ENCODE measurements at regions not wholly inside any gene's neighbourhood (a gene's known extent, or its start where the extent isn't known, plus 50 kb on each side); places are given as distances from the start of the nearest gene placed in this dataset.
"Not testable (repeated sequence)": the region's sequence is repeated elsewhere in the genome, so short reads cannot be mapped to it uniquely, and the experiment has no call there.

DNA sequence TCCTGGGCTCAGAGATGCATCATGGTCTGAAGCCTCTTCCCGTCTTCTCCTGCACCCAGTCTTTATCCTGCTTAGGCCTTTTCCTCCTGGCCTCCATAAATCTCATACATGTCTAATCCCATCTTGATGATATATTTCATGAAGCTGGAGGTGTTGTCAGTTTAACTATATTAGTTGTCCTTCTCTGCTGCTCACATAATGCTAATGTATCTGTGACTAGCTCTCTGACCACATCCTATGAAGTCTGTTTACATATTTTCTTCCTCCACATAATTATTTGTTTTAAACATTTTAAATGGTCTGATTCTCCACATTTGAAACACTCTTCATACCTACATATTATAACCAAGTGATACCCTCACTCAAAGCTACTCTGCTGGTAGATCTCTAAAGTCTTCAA is 315.2 kb upstream of the RND3 start:
- in situ Hi-C loops (cut with MboI; ENCODE audit: low sequenced_read_pairs, unreplicated experiment), result no loop called here
- TF ChIP-seq, protein P1, sequence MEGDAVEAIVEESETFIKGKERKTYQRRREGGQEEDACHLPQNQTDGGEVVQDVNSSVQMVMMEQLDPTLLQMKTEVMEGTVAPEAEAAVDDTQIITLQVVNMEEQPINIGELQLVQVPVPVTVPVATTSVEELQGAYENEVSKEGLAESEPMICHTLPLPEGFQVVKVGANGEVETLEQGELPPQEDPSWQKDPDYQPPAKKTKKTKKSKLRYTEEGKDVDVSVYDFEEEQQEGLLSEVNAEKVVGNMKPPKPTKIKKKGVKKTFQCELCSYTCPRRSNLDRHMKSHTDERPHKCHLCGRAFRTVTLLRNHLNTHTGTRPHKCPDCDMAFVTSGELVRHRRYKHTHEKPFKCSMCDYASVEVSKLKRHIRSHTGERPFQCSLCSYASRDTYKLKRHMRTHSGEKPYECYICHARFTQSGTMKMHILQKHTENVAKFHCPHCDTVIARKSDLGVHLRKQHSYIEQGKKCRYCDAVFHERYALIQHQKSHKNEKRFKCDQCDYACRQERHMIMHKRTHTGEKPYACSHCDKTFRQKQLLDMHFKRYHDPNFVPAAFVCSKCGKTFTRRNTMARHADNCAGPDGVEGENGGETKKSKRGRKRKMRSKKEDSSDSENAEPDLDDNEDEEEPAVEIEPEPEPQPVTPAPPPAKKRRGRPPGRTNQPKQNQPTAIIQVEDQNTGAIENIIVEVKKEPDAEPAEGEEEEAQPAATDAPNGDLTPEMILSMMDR (IDR thresholded peaks at IDR 0.05; ENCODE audit: borderline replicate concordance, control extremely low read depth, extremely low read depth, insufficient read depth, missing control alignments), result no peak
- DNase-seq (ENCODE audit: low spot score), result no peak

DNA sequence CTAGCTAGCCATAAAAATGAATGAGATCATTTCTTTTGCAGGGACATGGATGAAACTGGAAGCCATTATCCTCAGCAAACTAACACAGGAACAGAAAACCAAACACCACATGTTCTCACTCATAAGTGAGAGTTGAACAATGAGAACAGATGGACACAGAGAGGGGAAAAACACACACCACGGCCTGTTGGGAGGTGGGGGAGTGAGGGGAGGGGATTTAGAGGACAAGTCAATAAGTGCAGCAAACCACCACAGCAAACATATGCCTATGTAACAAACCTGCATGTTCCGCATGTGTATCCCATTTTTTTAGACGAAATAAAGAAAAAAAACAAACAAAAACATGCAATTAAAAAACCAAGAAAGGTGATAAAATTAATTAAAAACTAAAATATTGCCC is 308.8 kb upstream of the RND3 start:
- DNase-seq (ENCODE audit: low spot score); in situ Hi-C loops (cut with MboI; ENCODE audit: low sequenced_read_pairs, unreplicated experiment): not testable (repeated sequence)

DNA sequence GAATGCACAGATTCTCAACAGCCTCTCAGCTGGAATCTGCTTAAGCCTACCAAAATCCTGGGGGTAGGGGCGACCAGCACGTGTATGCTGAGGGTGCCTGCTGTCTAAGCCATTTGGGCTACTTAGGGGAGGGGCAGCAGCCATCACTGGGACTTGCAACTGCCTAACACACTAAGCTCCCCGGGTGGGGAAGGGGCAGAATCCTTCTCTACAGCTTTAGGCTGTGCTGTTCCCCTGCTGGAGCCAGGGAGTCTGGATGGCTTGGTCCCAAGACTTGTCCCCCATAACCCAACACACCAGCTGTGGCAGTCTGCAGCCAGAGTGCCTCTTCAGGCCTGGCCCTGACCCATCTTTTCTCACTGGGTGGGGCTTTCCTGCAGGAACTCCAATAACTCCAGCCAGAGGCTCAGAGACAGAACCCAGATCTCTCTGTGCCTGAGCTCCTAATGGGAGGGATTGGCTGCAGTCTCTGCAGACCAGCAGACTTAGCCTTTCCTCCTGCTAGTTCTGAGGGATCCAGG is 305.4 kb upstream of the RND3 start:
- DNase-seq (ENCODE audit: low spot score), result no peak
- TF ChIP-seq, protein P1 (IDR thresholded peaks at IDR 0.05; ENCODE audit: borderline replicate concordance, control extremely low read depth, extremely low read depth, insufficient read depth, missing control alignments), result no peak
- in situ Hi-C loops (cut with MboI; ENCODE audit: low sequenced_read_pairs, unreplicated experiment), result no loop called here

DNA sequence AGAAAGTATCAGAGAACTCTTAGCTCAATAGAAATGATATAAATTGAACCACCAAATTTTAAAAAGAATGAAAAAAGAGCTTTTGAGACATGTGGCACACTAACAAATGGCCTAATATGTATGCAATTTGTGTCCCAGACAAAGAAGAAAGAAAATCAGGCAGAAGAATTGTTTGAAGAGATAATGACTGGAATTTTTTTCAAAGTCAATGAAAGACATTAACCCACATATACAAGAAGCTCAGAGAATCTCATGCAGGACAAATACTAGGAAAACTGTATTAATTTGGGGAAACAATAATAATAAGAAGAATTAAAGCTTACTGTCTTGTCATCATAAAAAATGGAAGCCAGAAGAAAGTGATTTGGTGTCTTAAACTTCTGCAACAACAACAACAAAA is 304.1 kb upstream of the RND3 start:
- TF ChIP-seq, protein P1 (IDR thresholded peaks at IDR 0.05; ENCODE audit: borderline replicate concordance, control extremely low read depth, extremely low read depth, insufficient read depth, missing control alignments), result no peak
- no peak for DNase-seq (ENCODE audit: low spot score)
- in situ Hi-C loops (cut with MboI; ENCODE audit: low sequenced_read_pairs, unreplicated experiment), result no loop called here

DNA sequence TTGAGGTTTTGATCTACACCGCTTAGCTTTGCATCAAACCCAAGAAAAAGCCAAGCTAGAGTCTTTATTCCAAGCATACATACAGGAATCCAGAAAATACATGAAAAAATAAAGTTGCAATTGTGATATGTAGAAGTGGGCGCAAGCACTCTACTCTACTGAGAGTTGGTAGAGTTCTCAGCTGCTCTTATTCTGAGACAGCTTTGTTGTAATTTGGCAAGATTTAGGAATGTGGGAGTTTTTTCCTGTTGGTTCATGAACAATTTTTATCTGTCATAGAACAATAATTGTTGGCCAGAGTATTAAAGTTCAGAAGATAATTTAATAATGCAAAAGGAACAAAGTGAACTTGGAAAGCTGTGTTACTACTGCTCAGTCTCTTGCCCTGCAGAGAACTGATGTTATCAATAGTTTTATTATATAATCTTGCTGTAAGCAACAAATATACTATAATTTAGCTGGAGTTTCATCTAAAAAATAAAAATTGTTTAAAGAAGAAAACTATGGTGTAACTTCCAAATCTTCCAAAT is 302.0 kb upstream of the RND3 start:
- in situ Hi-C loops (cut with MboI; ENCODE audit: low sequenced_read_pairs, unreplicated experiment), result no loop called here
- TF ChIP-seq, protein P1 (IDR thresholded peaks at IDR 0.05; ENCODE audit: borderline replicate concordance, control extremely low read depth, extremely low read depth, insufficient read depth, missing control alignments), result no peak
- no peak for DNase-seq (ENCODE audit: low spot score)

DNA sequence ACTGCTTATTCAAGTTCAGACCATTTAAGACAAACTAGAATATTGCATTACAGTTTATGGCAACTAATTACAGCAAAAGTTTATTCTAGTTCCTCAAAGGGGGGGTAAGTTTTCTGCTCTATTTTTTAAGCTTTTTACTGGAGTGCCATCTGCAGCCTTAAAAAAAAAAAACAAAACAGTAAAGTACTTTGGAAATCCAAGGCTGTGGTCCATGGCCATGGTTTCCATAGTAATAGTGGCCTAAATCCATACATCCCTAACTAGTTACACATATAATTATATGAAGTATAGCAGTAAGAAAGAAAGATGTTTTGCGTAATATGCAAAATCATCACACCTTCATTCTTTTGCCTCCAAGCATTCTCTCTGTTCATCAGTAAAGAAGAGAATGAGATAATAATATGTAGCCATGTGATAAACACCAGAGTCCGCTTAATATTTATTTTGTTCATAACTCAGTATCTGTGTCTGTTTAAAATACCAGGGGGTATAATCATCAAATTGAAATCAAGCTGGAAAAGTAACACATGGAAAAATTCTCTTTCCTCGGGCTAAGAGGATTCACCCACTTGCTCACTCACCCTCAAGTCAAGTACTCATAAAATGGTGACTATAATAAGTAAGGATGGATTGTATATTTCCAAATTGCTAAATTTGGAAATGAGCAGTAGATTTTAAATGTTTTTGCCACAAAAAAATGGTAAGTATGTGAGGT is 301.1 kb upstream of the RND3 start:
- DNase-seq (ENCODE audit: low spot score), result no peak
- in situ Hi-C loops (cut with MboI; ENCODE audit: low sequenced_read_pairs, unreplicated experiment), result no loop called here
- TF ChIP-seq, protein P1 (IDR thresholded peaks at IDR 0.05; ENCODE audit: borderline replicate concordance, control extremely low read depth, extremely low read depth, insufficient read depth, missing control alignments), result no peak

DNA sequence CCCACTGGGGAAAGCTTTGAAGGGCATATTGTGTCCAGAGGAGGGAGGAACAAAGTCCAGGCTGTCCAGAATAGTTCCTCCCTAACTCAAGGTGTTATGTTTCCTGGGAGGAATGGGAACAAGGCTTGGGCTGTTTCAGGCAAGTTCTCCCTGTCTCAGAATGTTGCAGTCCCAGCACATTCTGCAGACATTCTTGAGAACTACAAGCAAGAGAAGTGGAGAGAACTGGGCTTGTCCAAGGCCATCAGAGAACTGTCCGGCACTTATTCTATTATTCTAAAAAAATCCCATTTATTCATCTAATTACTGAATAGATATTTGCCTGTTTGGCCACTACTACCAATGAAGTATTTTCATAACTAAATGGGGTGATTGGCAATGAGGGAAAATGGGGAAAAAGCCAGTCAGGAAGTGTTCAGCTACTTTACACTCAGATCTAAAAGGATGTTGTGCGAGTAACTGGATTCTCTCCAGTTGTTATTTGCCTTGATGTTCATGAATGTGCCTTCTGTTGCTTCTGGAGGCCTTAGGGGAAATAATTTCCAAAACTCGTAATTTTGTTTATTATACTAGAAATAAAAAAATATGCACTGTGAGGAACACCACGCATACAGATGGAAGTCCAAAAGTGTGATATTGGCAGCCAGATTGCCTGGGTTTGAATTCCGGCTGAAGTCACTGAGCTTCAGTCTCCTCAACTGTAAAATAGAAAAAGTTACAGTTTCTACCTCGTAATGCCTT is 300.1 kb upstream of the RND3 start:
- DNase-seq (ENCODE audit: low spot score), result no peak
- in situ Hi-C loops (cut with MboI; ENCODE audit: low sequenced_read_pairs, unreplicated experiment), result no loop called here
- TF ChIP-seq, protein P1 (IDR thresholded peaks at IDR 0.05; ENCODE audit: borderline replicate concordance, control extremely low read depth, extremely low read depth, insufficient read depth, missing control alignments), result no peak

Data from GM13976 (cell line).